HG03460 (cell line): ENCODE measurements at regions not wholly inside any gene's neighbourhood (a gene's known extent, or its start where the extent isn't known, plus 50 kb on each side); places are given as distances from the start of the nearest gene placed in this dataset.

ENCODE experiments used
- ATAC-seq: cut with Tn5 transposase; IDR thresholded peaks from one replicate; pipeline ENCODE4 v1.9.1; 2021; ENCODE audit not compliant: unreplicated experiment

DNA sequence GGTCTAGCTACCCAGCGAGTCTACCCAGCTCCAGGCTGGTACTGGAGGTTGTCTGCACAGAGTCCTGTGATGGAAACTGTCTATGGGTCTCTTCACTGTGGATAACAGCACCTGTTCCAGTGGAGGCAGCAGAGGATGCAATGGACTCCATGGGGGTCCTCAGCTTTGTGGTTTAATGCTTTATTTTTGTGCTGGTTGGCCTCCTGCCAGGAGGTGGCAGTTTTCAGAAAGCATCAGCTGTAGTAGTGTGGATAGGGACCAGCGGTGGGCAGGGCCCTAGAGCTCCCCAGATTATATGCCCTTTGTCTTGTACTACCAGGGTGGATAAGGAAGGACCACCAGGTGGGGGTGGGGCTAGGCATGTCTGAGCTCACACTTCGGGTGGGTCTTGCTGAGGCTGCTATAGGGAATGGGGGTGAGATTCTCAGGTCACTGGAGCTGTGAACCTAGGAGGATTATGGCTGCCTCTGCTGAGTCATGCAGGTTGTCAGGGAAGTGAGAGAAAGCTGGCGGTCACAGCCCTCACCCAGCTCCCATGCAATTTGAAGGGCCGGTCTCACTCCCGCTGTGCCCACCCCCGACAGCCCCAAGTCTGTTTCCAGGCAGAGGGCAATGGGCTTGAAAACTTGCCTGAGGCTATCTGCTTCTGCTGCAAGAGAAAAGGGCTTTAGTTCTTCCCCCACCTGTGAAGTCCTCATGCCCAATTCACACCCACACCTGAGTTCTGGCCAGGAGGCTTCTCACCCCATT is 397.1 kb downstream of the TLE1 start:
- ATAC-seq, result no peak

DNA sequence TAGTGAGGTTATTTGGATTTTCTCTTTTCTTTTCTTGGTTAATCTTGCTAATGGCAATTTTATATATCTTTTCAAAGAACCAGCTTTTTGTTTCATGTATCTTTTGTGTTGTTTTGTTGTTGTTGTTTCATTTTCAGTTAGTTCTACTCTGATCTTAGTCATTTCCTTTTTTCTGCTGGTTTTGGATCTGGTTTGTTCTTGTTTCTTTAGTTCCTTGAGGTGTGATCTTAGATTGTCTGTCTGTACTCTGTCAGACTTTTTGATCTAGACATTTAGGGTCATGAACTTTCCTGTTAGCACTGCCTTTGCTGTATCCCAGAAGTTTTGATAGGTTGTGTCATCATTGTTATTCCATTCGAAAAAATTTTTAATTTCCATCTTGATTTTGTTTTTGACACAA is 399.7 kb downstream of the TLE1 start:
- ATAC-seq, result no peak

DNA sequence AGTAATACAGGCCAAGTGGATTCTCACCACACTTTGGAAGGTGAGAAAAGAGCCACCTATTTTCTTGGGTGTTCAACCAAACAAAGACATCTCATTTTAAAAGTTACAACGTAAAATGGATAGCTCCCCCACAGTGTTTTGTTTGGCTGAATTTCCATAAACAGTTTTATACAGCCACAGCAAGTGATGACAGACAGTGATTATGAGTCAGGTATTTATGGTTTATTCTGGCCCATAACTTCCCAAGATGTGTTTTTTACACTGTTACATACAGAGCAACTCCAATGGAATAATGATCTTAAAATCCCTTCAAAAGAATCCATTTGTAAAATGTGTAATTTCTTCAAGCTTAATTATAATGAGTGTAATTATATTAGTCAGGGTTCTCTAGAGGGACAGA is 421.3 kb downstream of the TLE1 start:
- no peak for ATAC-seq

DNA sequence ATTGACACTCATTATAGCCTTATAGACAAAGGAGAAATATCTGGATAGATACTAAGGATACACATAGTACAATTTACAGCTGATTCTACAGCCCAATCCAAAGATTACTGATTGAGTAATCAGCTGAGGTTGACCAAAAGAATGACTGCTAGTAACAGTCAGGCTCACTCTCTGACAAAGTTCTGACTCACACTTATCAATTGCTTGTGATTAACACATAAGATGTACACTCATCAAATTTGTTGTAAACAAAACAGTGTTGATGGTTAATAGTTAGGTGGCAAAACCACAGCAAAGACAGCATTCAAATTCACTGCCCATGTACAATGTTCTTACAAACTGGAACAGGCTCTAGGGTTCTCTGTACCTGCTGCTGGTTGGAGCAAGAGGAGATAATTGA is 422.7 kb downstream of the TLE1 start:
- ATAC-seq, result no peak

DNA sequence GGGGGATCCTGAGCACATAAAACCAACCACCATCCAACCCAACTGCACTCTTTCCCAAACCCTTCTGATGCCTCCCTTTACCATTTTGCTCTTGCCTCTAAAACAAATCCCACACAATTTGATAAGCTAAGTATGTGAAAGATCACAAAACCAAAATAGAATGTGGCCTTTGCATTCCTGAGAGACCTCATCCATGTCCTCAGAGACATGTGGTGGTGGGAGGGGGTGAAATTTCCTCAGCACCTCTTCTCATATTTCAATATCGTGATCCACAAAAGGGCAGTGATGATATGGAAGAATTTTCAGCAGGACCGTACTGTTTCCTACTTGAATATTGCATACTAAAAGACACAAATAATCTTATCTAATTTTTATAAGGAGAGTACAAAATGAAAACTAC is 423.3 kb downstream of the TLE1 start:
- ATAC-seq, result no peak

DNA sequence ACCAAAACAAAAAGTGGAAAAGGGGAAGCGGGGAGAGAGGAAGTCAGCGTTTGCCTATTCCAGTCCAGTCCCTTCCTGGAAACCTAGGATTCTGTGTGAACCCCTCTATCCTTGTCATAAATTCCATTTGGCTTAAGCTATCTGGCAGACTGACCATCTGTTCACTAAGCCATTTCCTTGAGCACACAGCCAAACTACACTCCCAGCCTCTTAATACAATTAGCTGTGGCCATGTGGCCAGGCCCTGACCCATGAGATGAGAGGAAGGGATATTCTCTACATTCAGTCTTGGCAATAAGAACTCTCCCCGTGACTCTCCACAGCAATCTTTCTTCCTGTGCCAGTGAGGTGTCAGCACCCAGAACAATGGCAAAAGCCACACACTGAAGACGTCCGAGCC is 424.8 kb downstream of the TLE1 start:
- ATAC-seq, result no peak

DNA sequence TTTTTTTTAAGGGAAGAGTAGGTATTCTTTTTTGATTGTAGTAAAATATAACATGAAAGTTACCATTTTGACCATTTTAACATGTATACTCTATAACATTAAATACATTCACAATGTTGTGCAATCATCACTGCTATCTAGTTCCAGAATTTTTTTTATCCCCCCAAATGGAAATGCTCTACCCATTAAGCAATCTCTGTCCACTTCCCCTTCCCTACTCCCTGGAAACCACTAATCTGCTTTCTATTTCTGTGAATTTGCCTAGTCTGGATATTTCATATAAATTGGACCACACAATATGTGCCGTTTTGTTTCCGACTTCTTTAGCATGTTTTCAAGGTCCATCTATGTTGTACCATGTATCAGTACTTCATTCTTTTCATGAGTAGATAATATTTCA is 429.5 kb downstream of the TLE1 start:
- ATAC-seq, result no peak

DNA sequence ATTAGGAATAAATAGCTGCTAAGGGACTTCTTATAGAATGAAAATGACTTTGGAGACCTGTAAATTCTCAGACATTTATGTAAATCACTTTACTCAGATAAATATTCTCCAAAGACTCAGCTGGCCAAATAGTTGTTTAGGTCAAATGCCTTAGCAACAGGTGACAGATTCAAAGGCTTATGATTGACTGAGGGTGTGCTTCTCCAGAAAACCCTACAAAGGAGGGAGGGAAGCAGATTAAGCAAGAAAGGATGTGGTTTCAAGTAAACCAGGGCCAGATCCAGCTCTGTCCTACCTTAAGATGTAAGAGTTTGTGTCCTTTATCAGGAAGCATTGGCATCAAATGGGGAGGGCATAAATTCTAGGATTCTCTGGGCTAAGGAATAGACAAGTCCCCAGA is 433.0 kb downstream of the TLE1 start:
- ATAC-seq, result no peak

DNA sequence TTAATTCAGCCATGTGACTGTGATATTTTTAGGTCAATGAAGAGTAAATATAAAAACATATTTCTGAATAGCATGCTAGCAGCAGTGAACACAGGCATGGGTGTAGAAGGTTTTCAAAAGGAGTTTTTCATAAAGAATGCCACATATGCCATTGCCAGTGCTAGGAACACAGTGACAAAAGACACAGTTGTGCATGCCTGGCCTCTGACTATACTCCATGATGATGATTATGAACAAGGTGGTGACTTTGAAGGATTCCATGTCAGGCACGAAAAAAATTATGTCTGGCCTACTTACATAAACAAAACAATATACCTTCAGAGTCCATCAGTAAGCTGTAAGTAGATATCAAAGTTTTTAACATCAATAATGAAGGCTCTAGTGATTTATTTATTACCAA is 438.7 kb downstream of the TLE1 start:
- no peak for ATAC-seq

DNA sequence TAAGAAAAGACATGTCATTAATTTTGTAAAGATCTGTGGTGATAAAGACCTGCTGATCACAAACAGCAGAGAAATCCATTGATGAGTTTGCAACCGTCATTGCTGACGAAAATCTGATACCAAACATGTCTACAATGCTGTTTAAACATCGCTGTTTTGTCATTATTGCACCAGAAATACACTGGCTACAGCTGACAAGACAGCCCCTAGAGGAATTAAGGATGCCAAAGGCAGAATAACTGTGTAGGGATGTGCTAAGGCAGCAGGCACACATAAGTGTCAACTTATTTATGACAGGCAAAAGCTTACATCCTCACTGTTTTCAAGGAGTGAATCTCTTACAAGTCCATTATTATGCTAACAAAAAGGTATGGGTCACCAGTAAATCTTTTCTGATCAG is 439.3 kb downstream of the TLE1 start:
- ATAC-seq, result no peak

DNA sequence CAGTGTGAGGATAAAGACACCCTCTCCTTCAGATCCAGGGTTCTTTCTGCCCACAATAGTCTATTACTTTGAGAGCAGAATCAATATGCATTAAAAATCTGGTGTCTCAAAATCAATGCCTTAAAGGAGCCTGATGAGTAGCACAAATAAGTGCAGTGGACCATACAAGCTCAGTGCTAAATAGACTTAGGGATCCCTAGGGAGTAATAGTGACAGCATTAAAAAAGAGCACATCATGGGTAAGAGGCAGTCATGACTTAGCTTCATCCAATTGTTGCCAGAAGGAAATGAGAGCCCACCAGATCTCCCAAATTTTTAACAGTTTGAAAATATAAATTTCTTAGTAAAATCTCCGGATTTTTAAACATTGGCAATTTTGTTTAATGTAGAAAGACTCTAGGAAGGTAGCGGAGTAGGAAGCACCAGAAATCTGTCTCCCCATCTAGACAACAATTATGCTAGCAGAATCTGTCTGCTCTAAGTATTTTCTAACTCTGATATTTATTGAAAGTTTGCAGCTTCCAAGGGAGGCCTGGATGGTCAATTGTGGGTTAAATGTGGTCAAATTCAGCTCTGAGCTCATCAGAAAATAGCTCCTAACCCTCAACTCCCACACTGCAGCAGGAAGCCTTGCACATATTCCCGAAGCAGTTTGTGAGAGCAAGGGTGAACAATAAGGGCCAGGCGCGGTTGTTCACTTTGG is 443.9 kb downstream of the TLE1 start:
- ATAC-seq, result no peak

DNA sequence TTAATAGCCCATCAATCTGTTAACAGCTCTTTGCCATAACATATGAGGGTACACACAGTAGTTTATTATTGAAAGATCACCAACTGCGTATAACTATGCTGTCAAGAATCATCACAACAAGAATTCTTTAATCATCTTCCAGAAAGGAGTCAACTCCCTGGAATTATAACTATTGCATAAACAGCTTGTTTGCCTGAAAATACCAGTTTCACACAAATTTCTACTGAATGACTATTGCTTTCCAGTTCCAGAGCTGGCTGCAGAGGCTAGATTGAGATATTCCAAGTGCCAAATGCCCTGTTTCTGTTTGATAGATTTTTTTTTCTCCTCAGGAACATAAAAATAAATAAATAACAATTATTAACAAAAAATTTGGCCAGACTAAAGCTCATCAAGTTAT is 444.7 kb downstream of the TLE1 start:
- ATAC-seq, result no peak

DNA sequence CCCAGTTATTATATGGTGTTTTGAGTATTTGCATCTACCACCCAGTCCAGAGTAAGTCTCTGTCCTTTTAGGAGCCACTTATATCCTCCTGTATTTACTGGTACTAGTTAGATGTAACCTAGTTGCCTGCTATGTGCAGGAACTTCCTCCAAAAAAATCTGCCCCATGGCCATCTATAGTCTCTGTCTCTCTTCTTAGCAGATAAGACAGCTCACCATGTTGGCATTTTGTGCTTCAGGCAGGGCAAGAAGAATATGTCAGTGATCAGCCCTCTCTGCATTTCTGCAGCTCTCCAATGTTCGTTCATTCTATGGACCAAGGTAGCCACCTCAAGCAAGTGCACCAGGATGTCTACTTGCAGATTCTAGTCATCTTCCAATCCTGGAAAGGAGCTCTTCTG is 446.5 kb downstream of the TLE1 start:
- no peak for ATAC-seq

DNA sequence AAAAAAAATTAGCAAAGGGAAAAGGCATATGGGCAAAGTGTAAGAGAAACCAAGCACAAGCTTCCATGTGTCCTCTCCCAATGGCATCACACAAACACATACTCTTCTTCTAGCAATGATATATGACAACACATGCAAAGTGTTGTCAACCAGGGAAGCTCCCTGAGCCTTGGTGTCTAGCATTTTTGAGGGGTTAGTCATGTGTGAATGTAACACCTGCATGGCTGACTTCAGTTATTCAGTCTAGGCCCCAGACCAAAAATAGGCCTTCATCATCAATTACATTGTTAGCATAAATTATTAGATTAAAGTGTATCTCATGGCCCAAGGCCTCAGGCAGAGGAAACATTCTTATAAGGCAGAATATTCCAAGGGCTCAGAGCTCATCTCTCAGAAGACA is 450.0 kb downstream of the TLE1 start:
- no peak for ATAC-seq

DNA sequence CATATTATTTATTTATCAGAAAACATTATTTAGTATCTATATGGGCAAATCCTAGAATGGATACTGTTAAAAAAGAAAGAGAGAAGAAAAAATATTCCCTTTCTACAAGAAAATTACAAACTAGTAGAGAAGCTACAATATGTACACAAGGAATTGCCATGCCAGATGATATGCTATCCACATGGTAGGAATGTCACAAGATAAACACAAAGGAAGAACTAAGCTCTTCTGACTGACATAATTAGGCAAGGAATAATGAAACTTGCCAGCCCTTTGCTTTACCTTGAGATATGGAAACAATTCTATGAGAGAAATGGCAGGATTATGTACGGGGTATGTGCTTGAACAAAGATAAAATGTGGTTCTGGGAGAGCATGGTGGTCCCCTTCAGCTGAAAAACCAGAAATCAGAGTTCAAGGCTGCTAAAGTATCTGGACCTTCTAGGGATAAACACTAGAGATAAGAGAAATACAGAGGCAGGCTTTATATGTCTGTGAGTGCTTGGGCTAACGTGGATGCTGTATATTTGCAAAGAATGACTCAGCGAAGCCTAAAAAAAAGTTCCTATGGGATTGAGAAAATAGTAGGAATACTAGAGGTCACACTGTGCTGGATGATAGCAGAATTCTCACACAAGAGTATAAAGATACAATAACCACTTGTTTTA is 451.6 kb downstream of the TLE1 start:
- no peak for ATAC-seq

DNA sequence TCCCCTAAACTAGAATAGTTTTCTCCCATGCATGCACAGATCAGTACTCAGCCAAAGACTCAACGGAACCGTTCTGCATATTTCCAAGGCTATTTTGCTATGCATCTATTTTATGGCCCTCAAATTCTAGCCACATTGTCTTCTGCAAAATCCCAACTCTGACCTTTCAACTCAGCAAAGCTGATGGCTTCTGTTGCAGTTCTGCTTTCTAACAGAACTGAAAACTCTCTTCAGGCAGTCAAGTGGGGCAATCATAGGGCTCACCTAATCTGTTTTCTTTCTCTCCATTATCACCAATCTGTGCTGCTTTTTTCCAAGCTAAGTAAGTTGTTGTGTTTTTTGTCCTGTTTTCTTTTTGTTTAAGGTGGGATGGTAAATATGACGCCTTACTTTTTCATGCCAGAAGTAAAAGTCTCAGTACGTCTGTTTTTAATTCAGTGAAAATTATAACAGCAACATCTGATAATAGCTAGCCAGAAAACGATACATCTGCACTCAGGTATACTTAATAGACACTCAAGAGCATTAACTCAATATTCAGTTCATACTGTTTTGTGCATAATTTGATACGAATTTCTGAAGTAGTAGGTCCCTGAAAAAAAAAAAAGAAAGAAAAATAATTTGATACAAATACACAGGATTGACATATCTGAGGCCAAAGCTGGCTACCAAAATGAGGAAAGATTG is 454.3 kb downstream of the TLE1 start:
- no peak for ATAC-seq

DNA sequence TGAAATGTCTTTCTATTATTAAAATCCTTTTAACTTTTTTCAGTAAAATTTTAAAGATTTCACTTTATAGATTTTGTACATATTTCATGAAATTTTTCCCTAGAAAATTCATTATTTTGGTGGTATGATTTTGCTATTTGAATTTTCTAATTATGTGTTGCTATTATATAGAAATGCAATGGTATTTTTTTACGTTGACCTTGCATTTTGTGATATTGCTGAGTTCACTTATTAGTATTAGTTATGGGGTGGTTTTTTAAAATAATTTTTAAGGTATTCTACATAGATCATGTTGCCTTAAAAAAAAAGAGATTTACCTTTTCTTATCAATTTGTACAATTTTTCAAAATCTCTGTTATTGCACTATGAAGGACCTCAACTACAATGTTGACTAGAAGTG is 458.3 kb downstream of the TLE1 start:
- ATAC-seq, result no peak

DNA sequence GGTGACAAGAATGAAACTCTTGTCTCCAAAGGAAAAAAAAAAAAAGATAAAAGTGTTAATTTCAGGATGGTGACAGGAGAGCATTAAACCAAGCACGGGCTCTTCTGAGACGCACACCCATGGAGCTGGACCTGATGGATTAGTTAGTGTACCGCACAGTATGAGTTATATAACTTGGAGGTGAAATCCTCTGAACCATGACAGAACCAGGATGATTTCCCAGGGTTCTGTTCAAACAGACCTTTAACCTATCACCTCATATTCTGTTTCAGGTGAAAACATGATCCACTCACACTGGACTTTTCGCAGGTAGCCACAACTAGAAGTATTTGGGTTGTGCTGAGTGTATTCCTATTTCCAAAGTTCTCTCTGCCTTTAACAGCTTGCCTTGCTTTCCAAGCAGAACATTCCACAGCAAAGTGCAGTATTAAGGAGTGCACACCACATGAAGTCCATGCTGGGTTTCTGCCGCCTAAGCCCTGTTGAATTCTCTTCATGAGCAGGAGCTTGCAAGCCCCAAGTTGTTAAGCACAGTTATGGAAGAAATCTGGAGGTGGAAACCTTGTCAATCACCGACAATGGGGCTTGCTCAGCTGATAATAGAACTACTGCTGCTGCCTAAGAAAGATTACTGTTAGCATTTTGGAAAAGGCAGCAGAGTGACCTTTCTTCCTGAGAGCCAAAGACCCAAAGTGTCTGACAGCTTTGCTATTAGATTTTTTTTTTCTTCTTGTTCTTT is 461.7 kb downstream of the TLE1 start:
- ATAC-seq, result no peak

DNA sequence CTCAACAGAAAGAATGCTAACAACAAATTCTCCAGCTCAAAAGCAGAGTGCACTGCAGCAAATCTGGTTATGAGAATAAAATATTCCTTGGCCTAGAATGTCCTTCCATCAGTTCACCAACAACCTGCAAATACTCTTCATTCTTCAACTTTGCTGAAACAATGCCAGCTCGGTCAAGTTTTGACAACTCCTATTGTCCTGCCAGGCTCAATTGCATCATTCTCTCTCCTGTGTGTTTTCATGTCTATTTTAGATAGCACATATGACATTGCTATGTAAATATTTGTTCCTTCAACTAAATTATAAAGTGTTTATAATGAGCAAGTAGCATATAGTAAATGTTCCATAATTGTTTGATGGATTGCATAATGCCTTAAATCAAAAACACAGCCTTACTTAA is 463.8 kb downstream of the TLE1 start:
- ATAC-seq, result no peak

DNA sequence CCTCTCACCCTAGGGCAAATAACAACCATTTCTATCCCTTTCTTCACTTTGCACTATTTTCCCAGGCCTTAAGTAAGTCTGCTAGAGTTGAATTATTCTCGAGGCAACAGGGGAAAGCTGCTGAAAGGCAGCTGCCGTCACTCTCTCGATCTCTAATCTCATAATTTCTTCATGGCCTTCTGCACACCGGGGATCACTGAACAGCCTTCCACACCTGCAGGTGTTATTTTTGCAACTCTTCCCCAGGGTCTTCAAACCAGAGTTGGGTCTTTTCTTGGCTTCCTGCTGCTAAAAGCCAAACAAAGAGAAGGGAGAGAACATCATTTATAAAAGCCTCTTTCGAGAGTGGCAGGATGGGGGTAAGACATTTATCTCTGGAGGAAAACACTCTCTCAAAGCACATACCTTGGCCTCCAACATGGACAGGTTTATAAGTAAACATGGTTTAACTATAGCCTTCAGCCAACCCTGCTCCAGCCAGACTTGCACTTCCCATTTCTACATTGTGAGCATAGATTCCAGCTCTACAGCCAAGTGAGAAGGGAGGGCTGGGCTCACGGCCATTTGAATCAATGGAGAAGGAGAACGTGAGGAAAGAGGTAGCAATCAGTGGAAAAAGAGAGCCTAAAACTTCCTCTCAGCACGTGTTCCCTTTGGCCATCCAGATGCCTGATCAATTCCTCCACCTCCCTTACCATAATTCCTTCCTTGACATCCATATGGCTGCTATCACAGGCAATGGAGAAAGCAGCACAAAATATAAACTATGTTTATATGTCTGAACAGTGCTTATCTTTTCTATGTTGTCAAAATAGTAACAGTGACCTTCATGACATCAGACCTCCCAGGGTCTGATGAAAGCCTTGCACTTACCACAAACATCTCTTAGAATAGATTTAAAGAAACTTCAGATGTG is 464.9 kb downstream of the TLE1 start:
- ATAC-seq, result no peak
